Keratinocyte (primary cell): ENCODE measurements at regions not wholly inside any gene's neighbourhood (a gene's known extent, or its start where the extent isn't known, plus 50 kb on each side); places are given as distances from the start of the nearest gene placed in this dataset.

ENCODE experiments used
- EZH2 ChIP-seq: IDR thresholded peaks from one replicate; pipeline ENCODE4 v1.6.1; 2012; ENCODE audit warnings: inconsistent platforms, mild to moderate bottlenecking, low read length, moderate library complexity
- TF ChIP-seq, protein P1 (sequence below), 3 experiments: IDR thresholded peaks in 1 of 3; conservative IDR thresholded peaks in 1 of 3; optimal IDR thresholded peaks in 1 of 3; 2 replicates in 2 of 3; 3 replicates in 1 of 3; pipeline versions ENCODE3 to v1.5.1; 2011; ENCODE audit warnings: low read length in 3 of 3, mild to moderate bottlenecking in 3 of 3, moderate library complexity in 2 of 3, control low read depth in 1 of 3, inconsistent platforms in 1 of 3; ENCODE audit not compliant: insufficient read depth in 2 of 3; ENCODE audit errors: extremely low read depth in 1 of 3

DNA sequence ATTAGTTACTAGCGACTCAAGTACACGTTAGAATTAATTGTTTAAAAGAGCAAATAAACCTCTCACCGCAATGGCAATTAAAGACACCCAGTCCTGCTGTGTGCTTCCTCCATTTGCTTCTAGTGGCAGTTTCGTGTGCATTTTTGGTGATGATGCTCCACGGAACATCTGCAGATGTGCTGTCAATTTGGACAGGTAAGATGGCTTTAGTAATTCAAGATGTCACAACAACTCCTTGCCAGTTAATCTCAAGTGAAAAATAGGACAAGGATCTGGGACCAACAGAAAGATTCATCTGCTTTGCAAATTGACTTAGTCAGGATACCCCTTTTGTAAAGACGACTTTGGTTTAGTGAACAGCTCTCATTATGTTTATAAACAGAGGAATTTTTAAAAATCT lies 320.9 kb downstream of the GABRB3 start:
- TF ChIP-seq, protein P1, sequence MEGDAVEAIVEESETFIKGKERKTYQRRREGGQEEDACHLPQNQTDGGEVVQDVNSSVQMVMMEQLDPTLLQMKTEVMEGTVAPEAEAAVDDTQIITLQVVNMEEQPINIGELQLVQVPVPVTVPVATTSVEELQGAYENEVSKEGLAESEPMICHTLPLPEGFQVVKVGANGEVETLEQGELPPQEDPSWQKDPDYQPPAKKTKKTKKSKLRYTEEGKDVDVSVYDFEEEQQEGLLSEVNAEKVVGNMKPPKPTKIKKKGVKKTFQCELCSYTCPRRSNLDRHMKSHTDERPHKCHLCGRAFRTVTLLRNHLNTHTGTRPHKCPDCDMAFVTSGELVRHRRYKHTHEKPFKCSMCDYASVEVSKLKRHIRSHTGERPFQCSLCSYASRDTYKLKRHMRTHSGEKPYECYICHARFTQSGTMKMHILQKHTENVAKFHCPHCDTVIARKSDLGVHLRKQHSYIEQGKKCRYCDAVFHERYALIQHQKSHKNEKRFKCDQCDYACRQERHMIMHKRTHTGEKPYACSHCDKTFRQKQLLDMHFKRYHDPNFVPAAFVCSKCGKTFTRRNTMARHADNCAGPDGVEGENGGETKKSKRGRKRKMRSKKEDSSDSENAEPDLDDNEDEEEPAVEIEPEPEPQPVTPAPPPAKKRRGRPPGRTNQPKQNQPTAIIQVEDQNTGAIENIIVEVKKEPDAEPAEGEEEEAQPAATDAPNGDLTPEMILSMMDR (optimal IDR thresholded peaks at IDR 0.05 in 1 of 3, IDR thresholded peaks at IDR 0.05 in 1 of 3, conservative IDR thresholded peaks at IDR 0.05 in 1 of 3; ENCODE audit: extremely low read depth in 1 of 3, insufficient read depth in 2 of 3, low read length in 3 of 3), result no peak
- no peak for TF ChIP-seq EZH2
